Karpas-422 (cell line): ENCODE measurements at regions not wholly inside any gene's neighbourhood (a gene's known extent, or its start where the extent isn't known, plus 50 kb on each side); places are given as distances from the start of the nearest gene placed in this dataset.

ENCODE experiments used
- DNase-seq: peaks from one replicate; pipeline ENCODE4 v3.0.0-alpha.2; 2015
- H2AFZ ChIP-seq: fragments of 200-600 bp; sonication (generic); 2 replicates; pipeline ENCODE4 v1.6.1; 2014; ENCODE audit warnings: antibody characterized with exemption, low read length, mixed read lengths
- H3K27ac ChIP-seq: fragments of 200-600 bp; sonication (generic); 2 replicates; pipeline ENCODE4 v1.5.1; 2014; ENCODE audit warnings: mild to moderate bottlenecking, low read length, moderate library complexity
- H3K27me3 ChIP-seq: fragments of 200-600 bp; sonication (generic); 2 replicates; pipeline ENCODE4 v1.6.1; 2014; ENCODE audit warnings: low read length, mixed read lengths
- H3K36me3 ChIP-seq: fragments of 200-600 bp; sonication (generic); 2 replicates; pipeline ENCODE4 v1.6.1; 2014; ENCODE audit warnings: low read length, mixed read lengths; ENCODE audit not compliant: insufficient read depth
- H3K4me1 ChIP-seq: fragments of 200-600 bp; sonication (generic); 2 replicates; pipeline ENCODE4 v1.6.1; 2014; ENCODE audit warnings: mild to moderate bottlenecking, low read length, mixed read lengths
- H3K4me2 ChIP-seq: fragments of 200-600 bp; sonication (generic); 2 replicates; pipeline ENCODE4 v1.6.1; 2014; ENCODE audit warnings: low read length, low read depth, mild to moderate bottlenecking; ENCODE audit not compliant: poor library complexity, severe bottlenecking
- H3K4me3 ChIP-seq: fragments of 200-600 bp; sonication (generic); 2 replicates; pipeline ENCODE4 v1.5.1; 2014; ENCODE audit warnings: mild to moderate bottlenecking, antibody characterized with exemption, low read length, mixed read lengths
- H3K79me2 ChIP-seq: fragments of 200-600 bp; sonication (generic); 2 replicates; pipeline ENCODE4 v1.6.1; 2014; ENCODE audit warnings: mild to moderate bottlenecking, low read length, mixed read lengths
- H3K9ac ChIP-seq: fragments of 200-600 bp; sonication (generic); 2 replicates; pipeline ENCODE4 v1.6.0; 2014; ENCODE audit warnings: low read length
- H3K9me2 ChIP-seq: fragments of 200-600 bp; sonication (generic), shearing (Covaris generic); replicated peaks from 2 replicates; pipeline ENCODE4 v1.6.0; 2014; ENCODE audit warnings: mild to moderate bottlenecking, low read length, moderate library complexity; ENCODE audit not compliant: insufficient read depth
- H3K9me3 ChIP-seq: fragments of 300-700, 200-600 bp; sonication (generic); 2 replicates; pipeline ENCODE4 v1.6.1; 2014; ENCODE audit warnings: low read length, mixed read lengths
- H4K20me1 ChIP-seq: fragments of 200-600 bp; sonication (generic); 2 replicates; pipeline ENCODE4 v1.6.1; 2014; ENCODE audit warnings: mild to moderate bottlenecking, antibody characterized with exemption, low read length, low read depth; ENCODE audit not compliant: insufficient read depth

DNA sequence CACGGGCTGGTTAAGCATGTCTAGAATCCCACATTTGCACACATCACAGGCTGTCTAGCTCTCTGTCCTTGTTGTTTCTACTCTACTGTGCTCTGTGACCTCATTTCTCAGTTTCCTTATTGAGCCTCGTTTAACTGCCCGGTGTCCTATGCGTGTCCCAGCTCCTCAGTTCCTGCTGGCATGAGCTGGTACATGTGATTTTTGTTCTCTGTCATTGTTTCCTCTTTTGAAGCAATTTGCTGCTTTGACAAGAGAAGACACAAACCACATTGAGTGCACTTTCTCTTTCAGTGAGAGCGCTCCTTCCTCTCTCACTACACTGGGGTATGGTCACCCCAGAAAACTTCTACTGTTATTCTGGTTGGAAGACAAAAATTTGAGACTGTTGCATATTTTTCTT, 563.5 kb downstream of the PDCD6IP start:
- Histone ChIP-seq H3K27ac (no peak overlapping the region), H3K27me3 (no peaks in the 10 kb centered on the region), H3K9me3 (no peaks in the 10 kb centered on the region), H3K9me2 (no peaks in the 10 kb centered on the region), H2AFZ (no peak overlapping the region), H4K20me1 (no peaks in the 10 kb centered on the region), H3K4me1 (no peaks in the 10 kb centered on the region; the same call in 1 of the 2 replicates), H3K36me3 (no peaks in the 10 kb centered on the region), H3K4me2 (no peak overlapping the region), H3K79me2 (no peaks in the 10 kb centered on the region), H3K9ac (no peak overlapping the region), H3K4me3 (no peak overlapping the region)
- no peak for DNase-seq

DNA sequence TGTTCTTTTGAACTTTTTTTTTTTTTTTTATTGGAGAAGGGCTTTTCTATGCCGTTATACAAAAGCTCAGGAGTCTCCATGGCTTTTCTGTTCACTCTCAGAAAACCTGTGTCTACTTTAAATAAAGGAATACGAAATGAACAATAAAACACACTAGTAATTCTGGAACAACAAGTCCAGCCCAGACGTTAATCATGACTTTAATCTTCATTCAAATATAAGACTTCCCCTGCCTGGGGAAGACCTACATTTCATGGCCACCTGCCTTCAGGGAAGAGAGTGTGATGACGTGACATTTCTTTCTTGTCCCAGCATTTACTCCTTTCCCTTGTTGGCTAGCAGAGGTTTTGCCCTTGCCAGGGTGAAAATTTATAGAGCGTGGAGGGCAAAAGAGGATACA, 564.5 kb downstream of the PDCD6IP start:
- Histone ChIP-seq H3K79me2 (no peaks in the 10 kb centered on the region), H3K27ac (no peak overlapping the region), H3K27me3 (no peaks in the 10 kb centered on the region), H3K9me3 (no peaks in the 10 kb centered on the region), H3K36me3 (no peaks in the 10 kb centered on the region), H3K4me2 (no peak overlapping the region), H3K9me2 (no peaks in the 10 kb centered on the region), H4K20me1 (no peaks in the 10 kb centered on the region), H3K4me3 (no peak overlapping the region), H3K4me1 (no peaks in the 10 kb centered on the region; the same call in 1 of the 2 replicates), H3K9ac (no peak overlapping the region), H2AFZ (no peak overlapping the region)
- DNase-seq, result no peak

DNA sequence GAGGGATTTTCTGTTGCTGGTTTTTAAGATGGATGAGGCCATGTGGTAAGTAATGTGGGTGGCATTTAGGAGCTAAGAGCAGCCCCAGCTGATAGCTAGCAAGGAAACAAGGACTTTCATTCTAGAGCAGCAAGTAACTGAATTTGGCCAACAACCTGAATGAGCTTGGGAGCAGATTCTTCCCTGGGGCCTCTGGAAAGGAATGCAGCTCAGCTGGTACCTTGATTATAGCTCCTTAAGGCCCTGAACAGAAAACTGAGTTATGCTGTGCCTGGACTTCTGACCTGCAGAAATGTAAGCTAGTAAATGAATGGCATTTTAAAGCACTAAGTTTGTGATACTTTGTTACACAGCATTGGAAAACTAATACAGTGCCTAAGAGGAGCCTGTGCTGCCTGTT, 565.5 kb downstream of the PDCD6IP start:
- no peak for DNase-seq
- H3K27me3 ChIP-seq, result no peaks in the 10 kb centered on the region; the same call in 1 of the 2 replicates
- no peaks in the 10 kb centered on the region; the same call in 1 of the 2 replicates for H3K4me1 ChIP-seq
- no peaks in the 10 kb centered on the region for H3K36me3 ChIP-seq
- H3K4me3 ChIP-seq, result no peak overlapping the region
- H3K9me3 ChIP-seq, result no peaks in the 10 kb centered on the region
- H2AFZ ChIP-seq, result no peak overlapping the region
- no peaks in the 10 kb centered on the region for H3K9me2 ChIP-seq
- no peak overlapping the region for H3K4me2 ChIP-seq
- H3K27ac ChIP-seq, result no peak overlapping the region
- H3K79me2 ChIP-seq, result no peaks in the 10 kb centered on the region
- no peak overlapping the region for H3K9ac ChIP-seq
- no peaks in the 10 kb centered on the region for H4K20me1 ChIP-seq

DNA sequence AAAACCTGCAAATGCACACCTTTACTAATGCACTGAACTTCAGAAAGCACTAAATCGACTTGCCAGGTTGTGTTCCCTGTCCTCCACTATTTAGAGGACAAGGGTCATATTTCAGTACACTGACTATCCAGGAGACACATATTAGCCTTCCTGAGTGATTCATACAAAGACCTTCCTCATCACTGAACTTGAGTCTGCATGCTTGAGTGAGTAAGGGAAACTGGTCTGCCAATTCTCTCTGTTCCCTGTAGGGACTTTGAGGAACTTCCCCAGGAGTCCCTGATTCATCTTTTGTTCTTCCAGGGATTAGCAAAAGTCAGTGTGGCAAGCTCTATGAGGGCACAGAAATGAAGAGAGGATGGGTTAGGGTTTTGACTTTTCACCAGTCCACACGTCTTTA, 565.9 kb downstream of the PDCD6IP start:
- DNase-seq, result no peak
- Histone ChIP-seq H3K9ac (no peak overlapping the region), H3K27ac (no peak overlapping the region), H2AFZ (no peak overlapping the region), H3K4me2 (no peak overlapping the region), H3K4me3 (no peak overlapping the region), H3K9me3 (no peaks in the 10 kb centered on the region), H3K9me2 (no peaks in the 10 kb centered on the region), H4K20me1 (no peaks in the 10 kb centered on the region), H3K27me3 (no peaks in the 10 kb centered on the region; the same call in 1 of the 2 replicates), H3K36me3 (no peaks in the 10 kb centered on the region), H3K79me2 (no peaks in the 10 kb centered on the region), H3K4me1 (no peaks in the 10 kb centered on the region; the same call in 1 of the 2 replicates)

DNA sequence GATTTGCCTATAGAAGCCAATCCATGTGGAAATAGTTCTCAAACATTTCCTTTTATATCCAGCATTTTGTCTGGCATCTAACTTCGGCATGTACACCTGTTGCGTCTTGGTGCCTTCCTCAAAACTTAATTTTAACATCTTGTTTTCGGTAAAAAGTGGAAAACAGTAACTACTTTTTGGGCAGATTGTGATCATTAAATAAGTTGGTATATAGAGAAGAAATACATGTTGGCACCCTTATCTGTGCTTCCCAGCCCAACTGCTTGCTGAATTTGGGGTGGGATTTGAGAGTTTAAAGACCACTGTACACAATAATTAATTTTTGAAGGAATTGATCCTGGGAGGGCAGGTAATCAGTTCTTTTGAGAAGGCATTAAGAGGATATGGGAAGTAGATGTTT, 566.8 kb downstream of the PDCD6IP start:
- H3K4me2 ChIP-seq, result no peak overlapping the region
- H3K9ac ChIP-seq, result no peak overlapping the region
- H3K36me3 ChIP-seq, result no peaks in the 10 kb centered on the region
- no peaks in the 10 kb centered on the region for H4K20me1 ChIP-seq
- H3K27ac ChIP-seq, result no peak overlapping the region
- H3K4me1 ChIP-seq, result no peaks in the 10 kb centered on the region; the same call in 1 of the 2 replicates
- no peak overlapping the region for H2AFZ ChIP-seq
- H3K9me2 ChIP-seq, result no peaks in the 10 kb centered on the region
- no peaks in the 10 kb centered on the region for H3K9me3 ChIP-seq
- H3K27me3 ChIP-seq, result no peaks in the 10 kb centered on the region; the same call in 1 of the 2 replicates
- no peaks in the 10 kb centered on the region for H3K79me2 ChIP-seq
- no peak overlapping the region for H3K4me3 ChIP-seq
- DNase-seq, result no peak

DNA sequence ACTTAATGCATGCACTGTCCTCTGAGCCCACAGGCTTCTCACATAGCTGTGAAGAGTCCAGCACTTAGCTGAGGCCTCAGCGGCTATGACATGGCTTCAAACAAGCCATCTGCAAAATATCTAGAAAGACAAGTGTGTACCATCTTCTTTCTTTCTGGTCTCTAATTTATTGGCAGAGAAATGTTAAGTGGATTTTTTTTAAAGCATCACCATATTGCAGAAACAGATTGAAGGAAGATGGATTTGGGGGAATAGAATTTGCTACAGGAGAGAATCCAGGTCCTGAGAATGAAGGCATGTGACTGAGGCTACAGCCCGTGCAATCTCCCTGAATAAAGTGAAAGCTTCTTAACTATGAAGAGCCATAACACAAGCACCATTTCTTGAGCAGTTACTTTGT, 567.3 kb downstream of the PDCD6IP start:
- no peaks in the 10 kb centered on the region for H3K36me3 ChIP-seq
- H3K9me3 ChIP-seq, result no peaks in the 10 kb centered on the region
- DNase-seq, result no peak
- no peak overlapping the region for H3K9ac ChIP-seq
- no peak overlapping the region for H2AFZ ChIP-seq
- H3K27me3 ChIP-seq, result no peaks in the 10 kb centered on the region; the same call in 1 of the 2 replicates
- H3K9me2 ChIP-seq, result no peaks in the 10 kb centered on the region
- H3K79me2 ChIP-seq, result no peaks in the 10 kb centered on the region
- no peak overlapping the region for H3K4me2 ChIP-seq
- H3K4me3 ChIP-seq, result no peak overlapping the region
- no peaks in the 10 kb centered on the region; the same call in 1 of the 2 replicates for H3K4me1 ChIP-seq
- H4K20me1 ChIP-seq, result no peaks in the 10 kb centered on the region
- H3K27ac ChIP-seq, result no peak overlapping the region

DNA sequence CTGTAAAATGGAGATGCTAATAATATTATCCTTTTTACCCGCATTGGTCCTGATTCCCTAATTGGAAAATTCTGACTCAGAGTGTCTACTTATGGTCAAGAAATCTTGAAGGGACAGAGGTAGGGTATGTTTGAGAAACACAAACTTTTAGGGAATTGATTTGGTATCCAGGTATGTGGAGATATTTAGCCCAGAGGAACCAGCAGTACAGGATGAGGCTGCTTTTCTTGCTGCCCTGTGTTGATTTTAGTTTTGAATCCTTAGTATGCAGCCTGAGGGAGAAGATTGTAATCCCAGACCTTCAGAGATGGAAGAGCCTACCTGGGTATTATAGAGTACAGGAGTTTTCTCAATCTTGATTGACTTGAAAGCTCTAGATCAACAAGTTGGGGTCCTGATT, 569.1 kb downstream of the PDCD6IP start:
- H3K27ac ChIP-seq, result no peak overlapping the region
- DNase-seq, result no peak

DNA sequence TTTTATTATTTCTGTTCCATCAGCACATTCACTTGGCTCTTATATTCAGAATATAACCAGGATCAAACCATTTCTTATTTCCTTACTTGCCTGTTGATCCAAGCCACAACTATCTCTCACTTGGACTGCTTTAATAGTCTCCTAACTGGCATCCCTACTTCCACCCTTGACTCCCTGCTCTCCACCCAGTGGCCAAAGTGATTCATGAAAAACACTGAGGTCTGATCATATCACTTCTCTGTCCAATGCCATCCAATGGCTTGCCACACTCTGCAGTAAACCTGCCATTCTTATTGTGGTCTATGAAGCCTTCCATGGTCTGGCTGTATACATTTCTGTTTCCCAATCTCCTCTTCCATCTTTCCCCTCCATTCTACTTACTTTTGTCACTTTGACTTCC, 576.1 kb downstream of the PDCD6IP start:
- Histone ChIP-seq H3K9me2 (no peaks in the 10 kb centered on the region), H3K9me3 (no peaks in the 10 kb centered on the region), H3K4me2 (no peak overlapping the region), H4K20me1 (no peaks in the 10 kb centered on the region), H3K27me3 (no peaks in the 10 kb centered on the region), H3K79me2 (no peaks in the 10 kb centered on the region), H3K4me3 (no peak overlapping the region), H3K36me3 (no peaks in the 10 kb centered on the region), H3K27ac (no peak overlapping the region), H2AFZ (no peak overlapping the region), H3K9ac (no peak overlapping the region), H3K4me1 (no peaks in the 10 kb centered on the region)
- no peak for DNase-seq

More for the DNA sequence above, 569.1 kb downstream of the PDCD6IP start:
- Histone ChIP-seq H3K4me2 (no peak overlapping the region), H4K20me1 (no peaks in the 10 kb centered on the region), H3K27me3 (no peaks in the 10 kb centered on the region; the same call in 1 of the 2 replicates), H3K4me3 (no peak overlapping the region), H3K9me3 (no peaks in the 10 kb centered on the region), H2AFZ (no peak overlapping the region), H3K36me3 (no peaks in the 10 kb centered on the region), H3K9me2 (no peaks in the 10 kb centered on the region), H3K4me1 (no peaks in the 10 kb centered on the region), H3K79me2 (no peaks in the 10 kb centered on the region), H3K9ac (no peak overlapping the region)

DNA sequence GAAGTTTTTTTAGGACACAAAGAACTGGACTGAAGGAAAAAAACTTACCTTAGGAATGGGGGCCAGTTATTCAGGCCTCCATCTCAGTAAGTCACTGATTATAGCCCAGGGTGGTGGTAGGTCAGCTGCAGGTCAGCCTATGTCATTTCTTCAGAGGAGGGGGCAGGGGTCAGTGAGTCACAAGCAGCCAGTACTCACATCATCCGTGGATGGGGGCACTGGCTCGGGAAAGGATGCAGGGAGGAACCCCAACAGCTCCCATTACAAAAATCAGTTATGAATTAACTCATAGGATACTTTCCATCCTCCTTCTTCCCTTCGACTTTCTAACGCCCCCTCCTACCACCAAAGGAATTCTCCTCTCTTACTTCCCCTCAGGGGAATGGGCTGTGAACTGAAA, 578.3 kb downstream of the PDCD6IP start:
- no peak overlapping the region for H3K9ac ChIP-seq
- H2AFZ ChIP-seq, result no peak overlapping the region
- H3K27ac ChIP-seq, result no peak overlapping the region
- no peaks in the 10 kb centered on the region for H3K27me3 ChIP-seq
- no peaks in the 10 kb centered on the region for H3K9me3 ChIP-seq
- no peak overlapping the region for H3K4me2 ChIP-seq
- no peaks in the 10 kb centered on the region for H3K79me2 ChIP-seq
- H3K36me3 ChIP-seq, result no peaks in the 10 kb centered on the region
- H3K4me3 ChIP-seq, result no peak overlapping the region
- no peaks in the 10 kb centered on the region for H3K9me2 ChIP-seq
- DNase-seq, result no peak
- no peaks in the 10 kb centered on the region for H4K20me1 ChIP-seq
- no peaks in the 10 kb centered on the region for H3K4me1 ChIP-seq
